GM18505 (cell line): ENCODE measurements at regions not wholly inside any gene's neighbourhood (a gene's known extent, or its start where the extent isn't known, plus 50 kb on each side); places are given as distances from the start of the nearest gene placed in this dataset.
"Not testable (repeated sequence)": the region's sequence is repeated elsewhere in the genome, so short reads cannot be mapped to it uniquely, and the experiment has no call there.

Source experiments
- ATAC-seq: cut with Tn5 transposase; IDR thresholded peaks from one replicate; pipeline ENCODE4 v1.9.1; 2021; ENCODE audit not compliant: unreplicated experiment
- POLR2A ChIP-seq: IDR thresholded peaks from 4 replicates; pipeline ENCODE4 v1.6.1; 2011; ENCODE audit warnings: borderline replicate concordance; ENCODE audit not compliant: insufficient read depth, insufficient read length; ENCODE audit errors: extremely low read depth

DNA sequence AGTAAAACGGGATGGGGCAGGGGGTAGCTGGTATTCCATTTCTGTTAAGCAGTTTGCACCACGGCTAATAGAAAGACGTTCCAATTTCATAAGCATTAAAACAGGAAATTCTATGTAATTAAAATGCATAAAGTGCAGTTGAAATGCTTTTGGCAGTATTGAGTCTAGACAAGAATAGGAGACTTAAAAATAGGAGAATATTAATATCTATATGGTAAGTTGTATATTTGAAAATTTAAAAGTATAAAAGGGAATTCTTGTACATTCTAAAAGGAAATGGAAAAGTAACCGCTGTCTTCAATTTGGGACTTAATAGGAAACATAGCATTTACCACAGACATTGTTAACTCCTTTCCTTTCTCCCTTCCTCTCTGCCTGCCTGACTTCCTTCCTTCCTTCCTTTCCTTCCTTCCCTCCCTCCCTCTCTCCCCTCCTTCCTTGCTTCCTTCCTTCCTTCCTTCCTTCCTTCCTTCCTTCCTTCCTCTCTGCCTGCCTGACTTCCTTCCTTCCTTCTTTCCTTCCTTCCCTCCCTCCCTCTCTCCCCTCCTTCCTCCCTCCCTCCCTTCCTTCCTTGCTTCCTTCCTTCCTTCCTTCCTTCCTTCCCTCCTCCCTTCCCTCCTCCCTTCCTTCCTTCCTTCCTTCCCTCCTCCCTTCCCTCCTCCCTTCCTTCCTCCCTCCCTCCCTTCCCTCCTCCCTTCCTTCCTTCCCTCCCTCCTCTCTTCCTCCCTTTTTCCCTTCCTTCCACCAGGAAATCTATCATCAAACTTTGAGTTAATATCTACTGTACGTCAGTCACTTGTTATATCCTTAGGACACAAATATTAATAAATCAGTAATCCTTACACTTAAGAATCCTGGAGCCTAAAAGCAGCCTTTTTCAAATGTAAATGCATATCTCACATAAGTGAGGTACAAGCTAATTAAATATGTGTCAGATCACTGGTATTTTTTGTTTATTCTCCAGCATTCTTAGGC, 1049.3 kb downstream of the GALC start:
- ATAC-seq, result no peak
- TF ChIP-seq POLR2A, result no peak

DNA sequence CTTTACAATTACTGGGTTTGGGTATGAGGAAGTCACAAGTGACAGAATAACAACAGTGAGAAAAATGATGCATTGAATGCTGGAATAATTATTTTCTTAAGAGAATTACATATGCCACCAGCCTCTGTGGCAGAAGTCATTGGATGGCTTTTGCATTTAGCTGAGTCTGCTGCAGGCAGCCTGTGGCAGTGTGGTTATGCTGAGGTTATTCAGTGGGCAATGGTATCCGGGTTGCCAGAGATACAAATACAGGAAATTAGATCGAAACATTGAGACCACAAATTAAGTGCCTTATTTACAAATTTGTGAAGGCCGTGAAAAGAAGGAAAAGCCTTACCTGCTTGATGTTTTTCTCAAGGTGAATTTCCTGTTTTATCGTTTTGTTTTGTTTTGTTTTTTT, 1050.0 kb downstream of the GALC start:
- no peak for ATAC-seq
- TF ChIP-seq POLR2A, result no peak

DNA sequence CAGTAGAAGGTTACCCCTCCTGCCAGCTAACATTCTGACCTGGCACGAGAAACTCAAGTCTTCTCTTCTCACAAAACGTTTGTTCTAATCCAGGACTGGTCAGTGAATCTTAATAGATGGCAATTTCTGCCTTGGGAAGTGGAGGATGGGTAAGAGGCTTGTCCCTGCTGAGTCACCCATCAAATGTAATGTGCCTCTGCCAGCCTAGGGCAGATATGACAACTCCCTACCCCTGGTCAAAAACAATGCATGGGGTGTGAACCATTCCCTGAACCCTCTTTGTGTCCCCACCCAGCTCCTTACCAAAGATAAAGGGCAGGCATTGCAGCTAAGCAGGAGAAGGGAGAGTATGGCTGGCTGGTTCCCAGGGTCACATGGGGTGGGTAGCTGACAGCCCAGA, 1052.9 kb downstream of the GALC start:
- no peak for TF ChIP-seq POLR2A

GRCh38 chr14:86938320-86938719, 1054.7 kb downstream of the GALC start:
- no peak for TF ChIP-seq POLR2A

More for the DNA sequence above, 1052.9 kb downstream of the GALC start:
- ATAC-seq, result no peak

GRCh38 chr14:86936556-86936955, 1056.4 kb downstream of the GALC start:
- no peak for TF ChIP-seq POLR2A
- ATAC-seq, result no peak

More at GRCh38 chr14:86938320-86938719, 1054.7 kb downstream of the GALC start:
- ATAC-seq, result no peak

- TF ChIP-seq POLR2A, result no peak
- no peak for ATAC-seq
Observed at GRCh38 chr14:86935241-86935885, 1057.6 kb downstream of the GALC start.

- no peak for ATAC-seq
- TF ChIP-seq POLR2A, result no peak
Observed at GRCh38 chr14:86933958-86934595, 1058.9 kb downstream of the GALC start.

- no peak for ATAC-seq
- no peak for TF ChIP-seq POLR2A
Observed at GRCh38 chr14:86933460-86933859, 1059.5 kb downstream of the GALC start.

- TF ChIP-seq POLR2A, result no peak
- no peak for ATAC-seq
Observed at GRCh38 chr14:86915406-86915805, 1077.6 kb downstream of the GALC start.

DNA sequence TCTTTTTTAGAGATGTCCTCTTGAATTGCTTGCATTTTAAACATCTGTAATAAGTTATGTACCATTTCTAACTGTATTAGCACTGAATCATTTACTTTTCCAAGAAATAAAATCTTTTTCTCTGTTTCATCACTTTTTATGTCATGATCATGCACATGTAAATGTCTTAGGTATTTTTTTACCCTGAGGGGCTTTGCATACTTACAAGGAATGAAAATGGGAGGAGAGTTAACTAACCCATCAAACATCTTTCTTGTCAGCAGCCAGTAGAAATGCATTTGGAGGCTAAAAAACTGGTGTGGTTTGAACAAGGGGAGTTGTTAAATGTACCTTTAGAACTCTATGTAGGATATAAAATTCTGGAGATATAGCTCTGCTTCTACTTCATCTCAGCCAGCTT, 1080.3 kb downstream of the GALC start:
- no peak for TF ChIP-seq POLR2A
- ATAC-seq, result no peak

DNA sequence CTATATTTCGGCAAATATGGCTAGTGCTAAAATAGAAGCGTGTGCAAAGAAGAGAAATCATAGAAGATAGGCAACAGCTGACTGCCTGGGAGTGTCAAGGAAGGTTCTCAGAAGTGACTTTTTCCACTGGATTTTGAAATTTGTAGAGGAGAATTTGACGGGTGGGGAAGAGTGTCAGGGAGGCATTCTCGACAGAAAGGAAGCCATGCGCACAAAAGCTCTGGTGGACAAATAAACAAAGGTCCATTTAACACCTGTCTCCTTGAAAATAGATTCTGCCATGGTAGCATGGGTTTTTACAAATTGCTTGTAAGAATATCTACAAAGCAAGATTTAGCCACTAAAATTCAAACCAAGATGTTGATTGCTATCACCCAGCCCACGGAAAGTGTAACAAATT, 1081.5 kb downstream of the GALC start:
- no peak for TF ChIP-seq POLR2A
- no peak for ATAC-seq

DNA sequence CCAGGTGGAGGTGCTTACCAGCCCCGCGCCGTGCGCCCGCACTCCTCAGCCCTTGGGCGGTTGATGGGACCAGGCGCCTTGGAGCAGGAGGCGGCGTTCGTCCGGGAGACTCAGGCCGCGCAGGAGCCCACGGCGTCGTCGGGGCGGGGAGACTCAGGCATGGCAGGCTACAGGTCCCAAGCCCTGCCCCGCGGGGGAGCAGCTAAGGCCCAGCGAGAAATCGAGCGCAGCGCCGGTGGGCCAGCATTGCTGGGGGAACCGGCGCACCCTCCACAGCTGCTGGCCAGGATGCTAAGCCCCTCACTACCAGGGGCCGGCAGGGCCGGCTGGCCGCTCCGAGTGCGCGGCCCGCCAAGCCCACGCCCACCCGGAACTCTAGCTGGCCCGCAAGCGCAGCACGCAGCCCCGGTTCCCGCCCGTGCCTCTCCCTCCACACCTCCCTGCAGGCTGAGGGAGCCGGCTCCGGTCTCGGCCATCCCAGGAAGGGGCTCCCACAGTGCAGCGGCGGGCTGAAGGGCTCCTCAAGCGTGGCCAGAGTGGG, 1087.5 kb downstream of the GALC start:
- ATAC-seq, result not testable (repeated sequence)

DNA sequence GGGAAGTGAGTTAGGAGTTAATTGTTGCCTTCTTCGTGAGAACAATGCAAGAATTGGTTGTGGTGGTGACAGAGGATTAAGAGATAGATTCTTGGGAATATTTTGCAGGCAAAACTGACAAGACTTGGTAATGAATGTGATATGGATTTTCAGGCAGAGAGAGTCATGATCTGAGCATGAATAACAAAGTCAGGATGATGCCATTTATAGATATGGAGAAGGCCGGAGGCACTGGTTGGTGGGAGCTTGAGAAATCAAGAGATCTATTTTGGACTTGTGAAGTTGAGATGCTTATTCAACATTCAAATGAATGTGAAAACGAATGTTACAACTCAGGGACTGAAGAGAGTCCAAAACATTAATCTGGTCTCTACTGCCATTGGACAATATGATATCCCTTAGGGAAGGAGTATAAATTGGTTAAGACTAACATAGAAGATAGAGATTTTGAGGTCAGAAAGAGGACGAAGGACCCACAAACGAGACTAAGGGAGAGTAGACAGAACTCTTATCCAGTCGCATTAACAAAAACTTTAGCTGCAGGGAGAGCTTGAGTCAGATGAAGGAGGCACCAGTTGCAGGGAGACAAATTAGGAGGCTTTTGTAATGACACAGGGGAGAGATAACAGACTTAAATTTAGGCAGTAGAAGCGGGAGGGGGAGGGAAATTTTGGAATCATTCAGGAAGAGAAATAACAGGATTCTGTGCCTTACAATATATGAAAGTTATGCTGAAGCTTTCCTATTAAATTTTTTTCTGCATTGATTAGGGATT, 1090.6 kb downstream of the GALC start:
- no peak for ATAC-seq
- TF ChIP-seq POLR2A, result no peak
